KMS-11 (cell line): ENCODE measurements at regions not wholly inside any gene's neighbourhood (a gene's known extent, or its start where the extent isn't known, plus 50 kb on each side); places are given as distances from the start of the nearest gene placed in this dataset.

Experiments
- H2AFZ ChIP-seq: fragments of 200-600 bp; sonication (generic); 2 replicates; pipeline ENCODE4 v1.6.1; 2016; ENCODE audit warnings: antibody characterized with exemption, mixed run types, low read depth
- H3K27ac ChIP-seq: fragments of 200-600 bp; sonication (generic); 2 replicates; pipeline ENCODE4 v1.6.1; 2016; ENCODE audit warnings: mild to moderate bottlenecking, mixed run types
- H3K27me3 ChIP-seq: fragments of 200-600 bp; sonication (generic); 2 replicates; pipeline ENCODE4 v1.6.1; 2017; ENCODE audit warnings: mild to moderate bottlenecking, low read depth, mixed run types, moderate library complexity; ENCODE audit not compliant: insufficient read depth
- H3K36me3 ChIP-seq: fragments of 200-600 bp; sonication (generic); 2 replicates; pipeline ENCODE4 v1.6.1; 2017; ENCODE audit warnings: mild to moderate bottlenecking, mixed run types; ENCODE audit not compliant: insufficient read depth
- H3K4me1 ChIP-seq: fragments of 200-600 bp; sonication (generic); 2 replicates; pipeline ENCODE4 v1.6.1; 2016; ENCODE audit warnings: mild to moderate bottlenecking, low read depth, mixed run types; ENCODE audit not compliant: poor library complexity, severe bottlenecking
- H3K4me2 ChIP-seq: fragments of 200-600 bp; sonication (generic); 2 replicates; pipeline ENCODE4 v1.7.0; 2016; ENCODE audit warnings: mild to moderate bottlenecking, mixed run types
- H3K4me3 ChIP-seq: fragments of 200-600 bp; sonication (generic); IDR thresholded peaks from 2 replicates; pipeline ENCODE4 v1.6.1; 2017; ENCODE audit warnings: low read depth, low read length, mixed read lengths; ENCODE audit not compliant: insufficient read depth
- H3K79me2 ChIP-seq: fragments of 200-600 bp; sonication (generic); 2 replicates; pipeline ENCODE4 v1.6.1; 2016; ENCODE audit warnings: low read depth, mixed run types; ENCODE audit not compliant: insufficient read depth
- H3K9ac ChIP-seq: fragments of 200-600 bp; sonication (generic); 2 replicates; pipeline ENCODE4 v1.6.1; 2016; ENCODE audit warnings: mild to moderate bottlenecking, mixed run types
- H4K20me1 ChIP-seq: fragments of 200-600 bp; sonication (generic); 2 replicates; pipeline ENCODE4 v1.6.1; 2016; ENCODE audit warnings: mild to moderate bottlenecking, mixed run types; ENCODE audit not compliant: insufficient read depth
- TF ChIP-seq, protein P1 (sequence below): fragments of 200-600 bp; sonication (generic); conservative IDR thresholded peaks from 2 replicates; pipeline ENCODE4 v1.6.1; 2017; ENCODE audit warnings: low read depth, mild to moderate bottlenecking, antibody characterized with exemption, low read length, moderate library complexity, mixed read lengths

DNA sequence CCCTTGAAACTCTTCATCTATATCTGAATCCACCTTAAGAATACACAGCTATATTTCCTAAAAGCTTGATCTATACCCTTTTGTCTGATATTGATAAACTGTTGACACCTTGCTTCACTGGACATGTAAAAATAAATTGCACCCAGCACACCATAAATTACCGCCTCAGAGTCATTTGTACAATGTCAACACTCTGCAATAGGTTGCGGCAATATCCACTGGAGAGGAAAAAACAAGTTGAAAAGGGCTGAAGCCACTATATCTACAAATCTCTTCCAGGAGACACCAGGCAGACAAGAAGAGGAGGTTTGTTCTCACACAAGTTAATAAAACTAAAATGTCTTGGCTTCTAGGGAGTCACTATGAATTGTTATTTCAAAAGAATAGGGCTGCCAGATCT lies 656.9 kb downstream of the CDH8 start:
- Histone ChIP-seq H3K36me3 (no peaks in the 10 kb centered on the region), H3K9ac (no peak overlapping the region), H2AFZ (no peak overlapping the region)

DNA sequence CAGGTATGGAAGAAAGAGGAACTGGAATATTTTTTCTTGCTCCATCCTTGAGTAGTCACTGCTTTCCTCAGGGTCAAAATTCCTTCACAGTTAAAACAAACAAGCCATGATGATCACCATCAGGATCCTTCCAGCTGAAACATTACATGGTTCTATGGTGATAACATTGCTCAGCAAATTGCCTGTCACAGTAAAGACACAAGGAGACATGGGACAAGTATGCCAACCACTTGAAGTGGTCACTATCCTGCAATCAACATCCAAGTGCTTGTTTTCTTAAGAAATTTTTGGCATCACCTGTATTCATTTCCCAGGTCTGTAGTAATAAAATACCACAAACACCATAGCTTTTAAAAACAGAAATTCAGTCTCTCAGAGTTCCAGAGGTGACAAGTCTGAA lies 662.2 kb downstream of the CDH8 start:
- Histone ChIP-seq H2AFZ (no peak overlapping the region), H3K79me2 (no peaks in the 10 kb centered on the region), H3K4me3 (no peak overlapping the region), H4K20me1 (no peaks in the 10 kb centered on the region), H3K27ac (no peak overlapping the region), H3K36me3 (no peaks in the 10 kb centered on the region), H3K4me2 (no peak overlapping the region), H3K9ac (no peak overlapping the region), H3K27me3 (no peaks in the 10 kb centered on the region), H3K4me1 (no peaks in the 10 kb centered on the region)
- TF ChIP-seq, protein P1, sequence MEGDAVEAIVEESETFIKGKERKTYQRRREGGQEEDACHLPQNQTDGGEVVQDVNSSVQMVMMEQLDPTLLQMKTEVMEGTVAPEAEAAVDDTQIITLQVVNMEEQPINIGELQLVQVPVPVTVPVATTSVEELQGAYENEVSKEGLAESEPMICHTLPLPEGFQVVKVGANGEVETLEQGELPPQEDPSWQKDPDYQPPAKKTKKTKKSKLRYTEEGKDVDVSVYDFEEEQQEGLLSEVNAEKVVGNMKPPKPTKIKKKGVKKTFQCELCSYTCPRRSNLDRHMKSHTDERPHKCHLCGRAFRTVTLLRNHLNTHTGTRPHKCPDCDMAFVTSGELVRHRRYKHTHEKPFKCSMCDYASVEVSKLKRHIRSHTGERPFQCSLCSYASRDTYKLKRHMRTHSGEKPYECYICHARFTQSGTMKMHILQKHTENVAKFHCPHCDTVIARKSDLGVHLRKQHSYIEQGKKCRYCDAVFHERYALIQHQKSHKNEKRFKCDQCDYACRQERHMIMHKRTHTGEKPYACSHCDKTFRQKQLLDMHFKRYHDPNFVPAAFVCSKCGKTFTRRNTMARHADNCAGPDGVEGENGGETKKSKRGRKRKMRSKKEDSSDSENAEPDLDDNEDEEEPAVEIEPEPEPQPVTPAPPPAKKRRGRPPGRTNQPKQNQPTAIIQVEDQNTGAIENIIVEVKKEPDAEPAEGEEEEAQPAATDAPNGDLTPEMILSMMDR: no peak

More for the DNA sequence above, 656.9 kb downstream of the CDH8 start:
- Histone ChIP-seq H3K79me2 (no peaks in the 10 kb centered on the region), H3K4me1 (no peaks in the 10 kb centered on the region), H3K27ac (no peak overlapping the region), H3K27me3 (no peaks in the 10 kb centered on the region), H4K20me1 (no peaks in the 10 kb centered on the region), H3K4me2 (no peak overlapping the region), H3K4me3 (no peak overlapping the region)
- TF ChIP-seq, protein P1: no peak

DNA sequence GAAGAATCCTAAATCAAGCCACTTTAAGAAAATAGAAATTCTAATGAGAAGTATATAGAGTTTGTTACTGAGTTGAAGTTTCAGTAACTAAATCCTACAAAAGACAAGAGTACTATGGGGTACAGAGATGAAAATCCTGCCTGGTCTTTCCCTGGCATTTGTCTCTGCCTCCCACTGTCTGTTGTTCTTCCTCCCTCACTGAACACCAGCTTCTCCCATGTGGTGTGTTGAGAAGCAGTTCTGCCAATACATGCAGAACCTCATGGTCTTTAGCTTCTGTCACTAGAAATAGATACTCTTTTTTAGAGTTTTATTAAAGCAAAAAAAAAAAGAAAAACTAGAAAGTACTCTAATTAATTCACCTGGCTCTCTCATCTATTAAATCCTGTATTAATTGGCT lies 664.4 kb downstream of the CDH8 start:
- H3K27ac ChIP-seq: no peak overlapping the region
- H3K4me2 ChIP-seq: no peak overlapping the region
- H3K36me3 ChIP-seq: no peaks in the 10 kb centered on the region
- no peak overlapping the region for H3K9ac ChIP-seq
- no peaks in the 10 kb centered on the region for H3K4me1 ChIP-seq
- H2AFZ ChIP-seq: no peak overlapping the region
- H3K27me3 ChIP-seq: no peaks in the 10 kb centered on the region
- H3K4me3 ChIP-seq: no peak overlapping the region
- no peaks in the 10 kb centered on the region for H3K79me2 ChIP-seq
- TF ChIP-seq, protein P1: no peak
- H4K20me1 ChIP-seq: no peaks in the 10 kb centered on the region

DNA sequence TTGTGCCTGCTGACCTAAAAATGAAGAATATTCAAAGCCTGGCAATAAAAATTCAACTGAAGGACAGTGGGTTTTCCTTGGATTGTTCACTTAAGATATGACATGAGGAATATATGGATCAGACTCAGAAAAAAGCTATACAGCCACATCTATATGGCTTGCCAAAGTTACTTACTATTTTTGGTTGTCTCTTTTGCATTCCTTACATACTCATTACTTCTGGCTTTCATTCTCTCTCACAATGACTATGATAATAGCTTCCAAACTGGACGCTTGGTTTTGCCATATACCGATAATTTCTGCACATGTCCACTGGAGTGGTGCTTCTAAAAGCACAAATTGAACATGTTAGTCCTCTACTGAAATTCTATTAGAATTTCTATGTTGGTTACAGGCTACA lies 664.9 kb downstream of the CDH8 start:
- no peak overlapping the region for H3K27ac ChIP-seq
- TF ChIP-seq, protein P1: no peak
- H3K36me3 ChIP-seq: no peaks in the 10 kb centered on the region
- H2AFZ ChIP-seq: no peak overlapping the region
- no peak overlapping the region for H3K4me3 ChIP-seq
- no peaks in the 10 kb centered on the region for H3K79me2 ChIP-seq
- no peaks in the 10 kb centered on the region for H3K27me3 ChIP-seq
- no peak overlapping the region for H3K4me2 ChIP-seq
- no peak overlapping the region for H3K9ac ChIP-seq
- no peaks in the 10 kb centered on the region for H3K4me1 ChIP-seq
- H4K20me1 ChIP-seq: no peaks in the 10 kb centered on the region
